ENCODE measurements at regions not wholly inside any gene's neighbourhood (a gene's known extent, or its start where the extent isn't known, plus 50 kb on each side); places are given as distances from the start of the nearest gene placed in this dataset.

DNA sequence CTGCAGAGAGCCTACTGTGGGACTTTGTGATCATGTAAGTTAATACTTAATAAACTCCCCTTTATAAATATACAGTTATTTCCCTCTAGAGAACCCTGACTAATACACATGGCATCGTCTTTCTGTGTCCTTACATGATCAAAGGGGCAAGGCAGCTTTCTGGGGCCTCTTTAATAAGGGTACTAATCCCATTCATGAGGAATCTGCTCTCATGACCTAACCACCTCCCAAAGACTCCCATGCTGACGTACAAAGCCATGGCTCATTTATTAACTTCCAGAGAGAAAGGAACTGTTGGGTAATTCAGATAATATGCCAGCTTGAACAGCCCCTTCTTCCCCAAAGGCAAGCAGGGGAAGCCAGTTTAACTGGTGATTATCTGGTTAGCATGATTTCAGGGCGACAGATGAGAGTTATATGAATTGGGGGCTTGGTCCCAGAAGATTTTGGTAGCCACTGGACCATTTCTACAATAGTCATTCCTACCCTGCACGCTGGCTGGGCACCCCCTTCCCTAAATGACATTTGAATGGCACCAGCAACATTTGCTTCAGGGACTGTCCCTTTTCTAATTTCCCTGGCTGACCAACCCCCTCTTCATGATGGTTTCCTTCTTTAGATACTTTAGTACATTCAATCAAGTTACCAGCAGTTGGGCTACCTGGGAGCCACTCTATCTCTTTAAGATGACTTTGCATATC, 83.6 kb upstream of the C3orf80 start:
- peak in 1 of 2 donors; percentile 26 for DNase-seq (ENCODE audit: low read depth in 2 of 2)
- H3K4me3 ChIP-seq (replicated peaks in 1 of 2; ENCODE audit: low read depth in 2 of 2, low read length in 2 of 2) = no peak overlapping the region
- TF ChIP-seq, protein P1, sequence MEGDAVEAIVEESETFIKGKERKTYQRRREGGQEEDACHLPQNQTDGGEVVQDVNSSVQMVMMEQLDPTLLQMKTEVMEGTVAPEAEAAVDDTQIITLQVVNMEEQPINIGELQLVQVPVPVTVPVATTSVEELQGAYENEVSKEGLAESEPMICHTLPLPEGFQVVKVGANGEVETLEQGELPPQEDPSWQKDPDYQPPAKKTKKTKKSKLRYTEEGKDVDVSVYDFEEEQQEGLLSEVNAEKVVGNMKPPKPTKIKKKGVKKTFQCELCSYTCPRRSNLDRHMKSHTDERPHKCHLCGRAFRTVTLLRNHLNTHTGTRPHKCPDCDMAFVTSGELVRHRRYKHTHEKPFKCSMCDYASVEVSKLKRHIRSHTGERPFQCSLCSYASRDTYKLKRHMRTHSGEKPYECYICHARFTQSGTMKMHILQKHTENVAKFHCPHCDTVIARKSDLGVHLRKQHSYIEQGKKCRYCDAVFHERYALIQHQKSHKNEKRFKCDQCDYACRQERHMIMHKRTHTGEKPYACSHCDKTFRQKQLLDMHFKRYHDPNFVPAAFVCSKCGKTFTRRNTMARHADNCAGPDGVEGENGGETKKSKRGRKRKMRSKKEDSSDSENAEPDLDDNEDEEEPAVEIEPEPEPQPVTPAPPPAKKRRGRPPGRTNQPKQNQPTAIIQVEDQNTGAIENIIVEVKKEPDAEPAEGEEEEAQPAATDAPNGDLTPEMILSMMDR (IDR thresholded peaks at IDR 0.05; ENCODE audit: low read depth, low read length) = no peak

DNA sequence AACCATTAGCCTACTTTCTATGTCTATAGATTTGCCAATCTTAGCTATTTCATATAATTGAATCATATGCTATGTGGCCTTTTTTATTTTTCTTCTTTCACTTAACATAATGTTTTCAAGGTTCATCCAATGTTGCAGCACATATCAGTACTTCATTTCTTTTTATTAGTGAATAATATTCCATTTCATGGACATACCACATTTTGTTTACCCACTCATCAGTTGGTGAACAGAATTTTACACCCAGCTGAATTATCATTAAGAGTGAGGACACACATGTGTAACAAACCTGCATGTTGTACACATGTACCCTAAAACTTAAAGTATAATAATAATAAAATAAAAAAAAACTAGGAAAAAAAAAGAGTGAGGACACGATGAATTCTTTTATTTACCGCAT, 81.7 kb upstream of the C3orf80 start:
- H3K4me3 ChIP-seq (replicated peaks in 1 of 2; ENCODE audit: low read depth in 2 of 2, low read length in 2 of 2) = no peak overlapping the region
- no peak for DNase-seq (ENCODE audit: low read depth in 2 of 2)
- TF ChIP-seq, protein P1 (IDR thresholded peaks at IDR 0.05; ENCODE audit: low read depth, low read length) = no peak

DNA sequence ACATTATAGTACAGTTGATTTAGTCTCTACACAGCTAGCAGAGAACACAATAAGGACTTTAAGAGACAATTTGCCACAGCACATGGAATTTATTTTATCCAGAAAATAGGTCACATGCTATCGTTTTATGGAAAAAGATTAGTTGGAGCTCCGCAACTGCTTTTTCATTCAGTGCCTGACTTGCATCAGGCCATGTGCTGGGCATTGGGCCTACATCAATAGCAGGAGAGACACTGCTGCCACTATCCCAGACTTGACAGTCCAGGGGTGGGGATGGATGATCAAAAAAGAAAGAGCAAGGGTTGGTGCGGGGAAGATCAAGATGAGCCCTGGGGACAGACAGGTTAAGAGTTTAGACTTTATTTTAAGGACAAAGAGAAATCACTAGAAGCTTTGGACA, 75.2 kb upstream of the C3orf80 start:
- no peak overlapping the region for H3K4me3 ChIP-seq (replicated peaks in 1 of 2; ENCODE audit: low read depth in 2 of 2, low read length in 2 of 2)
- DNase-seq (ENCODE audit: low read depth in 2 of 2) = peak; percentile 37 to 44
- TF ChIP-seq, protein P1 (IDR thresholded peaks at IDR 0.05; ENCODE audit: low read depth, low read length) = no peak

DNA sequence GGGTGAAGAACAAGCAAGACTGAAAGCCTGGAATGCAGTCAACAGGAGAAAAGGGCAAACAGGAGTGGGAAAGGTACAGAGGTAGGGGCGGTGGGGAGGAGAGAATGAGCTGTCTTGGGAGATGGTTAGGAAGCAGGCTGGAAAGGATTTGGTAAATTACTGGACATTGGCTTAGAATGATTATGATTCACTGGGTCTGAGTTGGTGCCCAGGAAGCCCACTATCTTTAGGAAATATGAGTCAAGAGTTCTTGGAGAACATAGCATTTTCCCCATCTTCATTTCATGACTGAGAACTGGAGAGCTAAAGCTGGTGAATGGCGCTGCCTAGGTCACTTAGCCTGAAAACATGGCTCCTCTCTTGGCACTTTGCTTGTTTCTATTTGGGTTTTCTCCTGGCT, 74.7 kb upstream of the C3orf80 start:
- no peak overlapping the region for H3K4me3 ChIP-seq (replicated peaks in 1 of 2; ENCODE audit: low read depth in 2 of 2, low read length in 2 of 2)
- DNase-seq (ENCODE audit: low read depth in 2 of 2) = peak; percentile 84 to 86
- TF ChIP-seq, protein P1 (IDR thresholded peaks at IDR 0.05; ENCODE audit: low read depth, low read length) = no peak

DNA sequence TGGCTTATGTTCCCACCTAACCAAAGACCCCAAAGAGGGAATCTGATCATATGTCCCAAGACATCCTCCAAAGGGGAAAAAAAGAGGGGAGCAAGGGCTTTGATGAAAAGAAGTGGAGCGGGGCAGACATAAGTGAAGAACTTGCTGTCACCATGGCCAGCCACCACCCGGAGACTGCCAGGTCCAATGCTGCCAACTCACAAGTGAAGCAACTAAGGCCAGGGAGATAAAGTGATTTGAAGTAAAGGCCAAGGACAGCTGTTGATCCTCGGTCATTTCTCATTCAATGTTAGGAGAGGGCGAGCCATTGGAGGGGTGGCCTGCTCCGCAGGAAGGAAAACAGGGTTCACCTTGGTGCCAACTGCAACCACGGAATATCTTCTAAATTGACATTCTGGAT, 72.6 kb upstream of the C3orf80 start:
- TF ChIP-seq, protein P1 (IDR thresholded peaks at IDR 0.05; ENCODE audit: low read depth, low read length) = no peak
- DNase-seq (ENCODE audit: low read depth in 2 of 2) = no peak
- H3K4me3 ChIP-seq (replicated peaks in 1 of 2; ENCODE audit: low read depth in 2 of 2, low read length in 2 of 2) = no peak overlapping the region

DNA sequence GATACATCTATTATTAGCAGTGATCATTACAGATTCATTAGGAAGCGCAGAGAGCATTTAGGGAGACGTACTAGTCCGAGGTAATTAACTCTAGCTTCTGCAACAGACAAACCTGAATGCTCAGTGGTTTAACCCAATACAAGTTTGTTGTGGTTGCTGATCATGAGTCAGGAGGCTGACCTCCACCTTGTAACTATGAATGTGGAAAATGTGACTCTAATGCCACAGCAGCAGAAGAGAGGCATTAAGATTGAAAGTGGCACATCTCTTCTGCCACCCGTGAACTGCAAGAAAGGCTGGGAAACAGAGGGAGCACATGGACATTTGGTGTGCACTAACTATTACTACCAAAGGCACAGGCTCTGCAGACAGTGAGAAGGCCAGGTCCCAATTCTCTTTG, 71.2 kb upstream of the C3orf80 start:
- no peak overlapping the region for H3K4me3 ChIP-seq (replicated peaks in 1 of 2; ENCODE audit: low read depth in 2 of 2, low read length in 2 of 2)
- TF ChIP-seq, protein P1 (IDR thresholded peaks at IDR 0.05; ENCODE audit: low read depth, low read length) = no peak
- DNase-seq (ENCODE audit: low read depth in 2 of 2) = peak; percentile 13 to 61

DNA sequence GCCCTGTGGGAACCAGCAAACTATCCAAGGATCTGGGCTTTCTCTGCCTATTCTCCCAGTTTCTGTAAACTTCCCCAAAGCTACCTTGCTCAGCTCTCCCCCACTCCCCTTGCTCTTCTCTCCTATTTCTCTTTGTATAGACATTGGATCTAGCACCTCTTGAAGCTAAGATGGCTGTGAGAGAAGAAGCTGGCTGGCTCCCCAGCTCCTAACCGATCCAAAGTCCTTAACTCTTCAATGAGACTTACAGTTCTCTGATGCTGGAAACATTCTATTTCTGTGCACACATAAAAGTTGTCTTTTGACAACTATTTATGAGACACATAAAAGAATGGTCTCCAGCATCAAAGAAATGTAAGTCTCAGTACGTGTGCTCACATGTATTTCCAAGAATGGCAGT, 70.6 kb upstream of the C3orf80 start:
- TF ChIP-seq, protein P1 (IDR thresholded peaks at IDR 0.05; ENCODE audit: low read depth, low read length) = no peak
- H3K4me3 ChIP-seq (replicated peaks in 1 of 2; ENCODE audit: low read depth in 2 of 2, low read length in 2 of 2) = no peak overlapping the region
- DNase-seq (ENCODE audit: low read depth in 2 of 2) = no peak

Data from cardiac fibroblast (primary cell).